ENCODE measurements at regions not wholly inside any gene's neighbourhood (a gene's known extent, or its start where the extent isn't known, plus 50 kb on each side); places are given as distances from the start of the nearest gene placed in this dataset.

GRCh38 chr3:118204052-118204656 is 830.5 kb downstream of the IGSF11 start:
- BruUV-seq (replicated peaks) = no TSS peak
- Mint-ChIP-seq H3K4me1 (ENCODE audit: low read depth, unreplicated experiment) (no peaks in the 10 kb centered on the region), H3K36me3 (ENCODE audit: insufficient read depth, unreplicated experiment) (no peaks in the 10 kb centered on the region), H3K9me3 (ENCODE audit: low read depth, unreplicated experiment) (peaks cover 2% of the 10 kb centered on the region), H3K27ac (ENCODE audit: unreplicated experiment) (no peak overlapping the region), H3K27me3 (ENCODE audit: unreplicated experiment) (no peaks in the 10 kb centered on the region), H3K4me3 (ENCODE audit: low read depth, unreplicated experiment) (no peak overlapping the region)
- CTCF ChIA-PET = no interaction called here
- intact Hi-C loops (cut with micrococcal nuclease; ENCODE audit: unreplicated experiment) = no loop called here
- TF ChIP-seq, protein P1, sequence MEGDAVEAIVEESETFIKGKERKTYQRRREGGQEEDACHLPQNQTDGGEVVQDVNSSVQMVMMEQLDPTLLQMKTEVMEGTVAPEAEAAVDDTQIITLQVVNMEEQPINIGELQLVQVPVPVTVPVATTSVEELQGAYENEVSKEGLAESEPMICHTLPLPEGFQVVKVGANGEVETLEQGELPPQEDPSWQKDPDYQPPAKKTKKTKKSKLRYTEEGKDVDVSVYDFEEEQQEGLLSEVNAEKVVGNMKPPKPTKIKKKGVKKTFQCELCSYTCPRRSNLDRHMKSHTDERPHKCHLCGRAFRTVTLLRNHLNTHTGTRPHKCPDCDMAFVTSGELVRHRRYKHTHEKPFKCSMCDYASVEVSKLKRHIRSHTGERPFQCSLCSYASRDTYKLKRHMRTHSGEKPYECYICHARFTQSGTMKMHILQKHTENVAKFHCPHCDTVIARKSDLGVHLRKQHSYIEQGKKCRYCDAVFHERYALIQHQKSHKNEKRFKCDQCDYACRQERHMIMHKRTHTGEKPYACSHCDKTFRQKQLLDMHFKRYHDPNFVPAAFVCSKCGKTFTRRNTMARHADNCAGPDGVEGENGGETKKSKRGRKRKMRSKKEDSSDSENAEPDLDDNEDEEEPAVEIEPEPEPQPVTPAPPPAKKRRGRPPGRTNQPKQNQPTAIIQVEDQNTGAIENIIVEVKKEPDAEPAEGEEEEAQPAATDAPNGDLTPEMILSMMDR (IDR thresholded peaks at IDR 0.05; ENCODE audit: unreplicated experiment) = no peak
- no peak for DNase-seq

DNA sequence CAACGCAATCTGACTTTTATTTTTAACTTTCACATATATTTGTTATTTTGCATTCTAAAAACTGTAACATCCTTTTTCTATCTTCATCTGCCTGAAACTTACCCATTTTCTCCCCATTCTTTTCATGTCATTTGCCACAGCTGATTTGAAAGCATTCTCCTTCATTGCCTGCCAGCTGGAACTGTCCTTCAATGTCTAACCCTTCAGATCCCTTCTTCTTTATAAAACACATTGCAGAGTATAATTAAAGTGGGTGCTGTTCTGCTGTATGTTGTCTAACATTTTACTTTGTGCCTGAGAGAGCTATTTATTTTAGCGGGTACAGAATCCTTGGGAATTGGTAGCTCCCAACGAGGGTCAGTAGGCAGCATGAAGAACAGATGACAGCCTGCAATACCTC is 827.4 kb downstream of the IGSF11 start:
- no TSS peak for BruUV-seq (replicated peaks)
- intact Hi-C loops (cut with micrococcal nuclease; ENCODE audit: unreplicated experiment) = no loop called here
- Mint-ChIP-seq H3K27me3 (ENCODE audit: unreplicated experiment) (no peaks in the 10 kb centered on the region), H3K27ac (ENCODE audit: unreplicated experiment) (no peak overlapping the region), H3K9me3 (ENCODE audit: low read depth, unreplicated experiment) (no peaks in the 10 kb centered on the region), H3K4me1 (ENCODE audit: low read depth, unreplicated experiment) (no peaks in the 10 kb centered on the region), H3K4me3 (ENCODE audit: low read depth, unreplicated experiment) (no peak overlapping the region), H3K36me3 (ENCODE audit: insufficient read depth, unreplicated experiment) (no peaks in the 10 kb centered on the region)
- TF ChIP-seq, protein P1 (IDR thresholded peaks at IDR 0.05; ENCODE audit: unreplicated experiment) = no peak
- no peak for DNase-seq
- CTCF ChIA-PET = no interaction called here

DNA sequence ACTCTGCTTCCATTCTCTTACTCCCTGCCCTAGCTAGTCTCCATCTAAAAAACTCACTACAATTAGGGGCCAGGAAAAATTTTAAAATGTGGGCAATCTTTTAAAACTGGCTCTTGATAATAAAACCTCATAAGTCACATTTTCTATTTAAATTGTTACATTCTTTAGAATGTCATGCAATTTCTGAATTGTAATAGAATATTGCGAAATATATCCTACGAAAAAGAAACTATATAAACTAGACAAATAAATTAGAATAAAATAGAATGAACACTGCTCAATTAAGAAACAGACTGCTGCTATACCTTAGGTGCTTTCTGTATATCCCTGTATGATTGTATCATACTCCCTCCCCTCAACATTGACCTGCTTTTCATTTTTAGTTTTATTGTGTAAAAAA is 826.0 kb downstream of the IGSF11 start:
- CTCF ChIA-PET = interaction anchor here (0.5 kb wide), 1 partner anchor 1002 kb away, joined by 6 read pairs; no protein-coding TSS in a partner anchor
- Mint-ChIP-seq H3K36me3 (ENCODE audit: insufficient read depth, unreplicated experiment) (no peaks in the 10 kb centered on the region), H3K9me3 (ENCODE audit: low read depth, unreplicated experiment) (no peaks in the 10 kb centered on the region), H3K4me3 (ENCODE audit: low read depth, unreplicated experiment) (no peak overlapping the region), H3K27me3 (ENCODE audit: unreplicated experiment) (no peaks in the 10 kb centered on the region), H3K4me1 (ENCODE audit: low read depth, unreplicated experiment) (no peaks in the 10 kb centered on the region), H3K27ac (ENCODE audit: unreplicated experiment) (no peak overlapping the region)
- no peak for DNase-seq
- no TSS peak for BruUV-seq (replicated peaks)
- TF ChIP-seq, protein P1 (IDR thresholded peaks at IDR 0.05; ENCODE audit: unreplicated experiment) = no peak
- intact Hi-C loops (cut with micrococcal nuclease; ENCODE audit: unreplicated experiment) = no loop called here

DNA sequence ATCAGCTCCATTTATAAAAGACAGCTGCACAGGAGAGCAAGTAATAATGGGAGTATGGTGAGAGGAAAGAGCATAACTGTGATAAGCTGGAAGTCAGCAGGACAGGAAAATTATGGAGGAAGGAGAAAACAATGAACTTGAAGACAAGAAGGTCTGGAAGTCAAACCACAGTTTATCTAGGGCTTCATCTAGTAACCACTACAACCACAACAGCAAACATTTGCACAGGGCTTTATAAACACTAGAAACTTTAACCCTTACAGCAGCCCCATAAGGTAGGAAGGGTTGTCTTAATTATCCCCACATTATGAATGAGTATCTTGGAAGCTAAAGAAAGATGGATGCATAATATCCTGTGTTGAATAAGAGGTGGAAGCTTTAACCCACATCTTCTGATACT is 820.8 kb downstream of the IGSF11 start:
- Mint-ChIP-seq H3K27me3 (ENCODE audit: unreplicated experiment) (no peaks in the 10 kb centered on the region), H3K36me3 (ENCODE audit: insufficient read depth, unreplicated experiment) (no peaks in the 10 kb centered on the region), H3K27ac (ENCODE audit: unreplicated experiment) (no peak overlapping the region), H3K4me1 (ENCODE audit: low read depth, unreplicated experiment) (no peaks in the 10 kb centered on the region), H3K4me3 (ENCODE audit: low read depth, unreplicated experiment) (no peak overlapping the region), H3K9me3 (ENCODE audit: low read depth, unreplicated experiment) (peaks cover 5% of the 10 kb centered on the region)
- DNase-seq = no peak
- intact Hi-C loops (cut with micrococcal nuclease; ENCODE audit: unreplicated experiment) = no loop called here
- CTCF ChIA-PET = no interaction called here
- TF ChIP-seq, protein P1 (IDR thresholded peaks at IDR 0.05; ENCODE audit: unreplicated experiment) = no peak
- BruUV-seq (replicated peaks) = no TSS peak
